ENCODE measurements at regions not wholly inside any gene's neighbourhood (a gene's known extent, or its start where the extent isn't known, plus 50 kb on each side); places are given as distances from the start of the nearest gene placed in this dataset.
"Not testable (repeated sequence)": the region's sequence is repeated elsewhere in the genome, so short reads cannot be mapped to it uniquely, and the experiment has no call there.

- TF ChIP-seq, protein P1, sequence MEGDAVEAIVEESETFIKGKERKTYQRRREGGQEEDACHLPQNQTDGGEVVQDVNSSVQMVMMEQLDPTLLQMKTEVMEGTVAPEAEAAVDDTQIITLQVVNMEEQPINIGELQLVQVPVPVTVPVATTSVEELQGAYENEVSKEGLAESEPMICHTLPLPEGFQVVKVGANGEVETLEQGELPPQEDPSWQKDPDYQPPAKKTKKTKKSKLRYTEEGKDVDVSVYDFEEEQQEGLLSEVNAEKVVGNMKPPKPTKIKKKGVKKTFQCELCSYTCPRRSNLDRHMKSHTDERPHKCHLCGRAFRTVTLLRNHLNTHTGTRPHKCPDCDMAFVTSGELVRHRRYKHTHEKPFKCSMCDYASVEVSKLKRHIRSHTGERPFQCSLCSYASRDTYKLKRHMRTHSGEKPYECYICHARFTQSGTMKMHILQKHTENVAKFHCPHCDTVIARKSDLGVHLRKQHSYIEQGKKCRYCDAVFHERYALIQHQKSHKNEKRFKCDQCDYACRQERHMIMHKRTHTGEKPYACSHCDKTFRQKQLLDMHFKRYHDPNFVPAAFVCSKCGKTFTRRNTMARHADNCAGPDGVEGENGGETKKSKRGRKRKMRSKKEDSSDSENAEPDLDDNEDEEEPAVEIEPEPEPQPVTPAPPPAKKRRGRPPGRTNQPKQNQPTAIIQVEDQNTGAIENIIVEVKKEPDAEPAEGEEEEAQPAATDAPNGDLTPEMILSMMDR (conservative IDR thresholded peaks at IDR 0.05; ENCODE audit: low read depth, low read length), result not testable (repeated sequence)
- not testable (repeated sequence) for TF ChIP-seq EZH2 (IDR thresholded peaks at IDR 0.05; ENCODE audit: low read length, unreplicated experiment); EZH2phosphoT487 (IDR thresholded peaks at IDR 0.05; ENCODE audit: borderline replicate concordance, low read length)
Measured at GRCh38 chr13:56547921-56548320, 592.8 kb upstream of the PRR20A start.

Measured in PC-3 (cell line).